ENCODE measurements at regions not wholly inside any gene's neighbourhood (a gene's known extent, or its start where the extent isn't known, plus 50 kb on each side); places are given as distances from the start of the nearest gene placed in this dataset.

DNA sequence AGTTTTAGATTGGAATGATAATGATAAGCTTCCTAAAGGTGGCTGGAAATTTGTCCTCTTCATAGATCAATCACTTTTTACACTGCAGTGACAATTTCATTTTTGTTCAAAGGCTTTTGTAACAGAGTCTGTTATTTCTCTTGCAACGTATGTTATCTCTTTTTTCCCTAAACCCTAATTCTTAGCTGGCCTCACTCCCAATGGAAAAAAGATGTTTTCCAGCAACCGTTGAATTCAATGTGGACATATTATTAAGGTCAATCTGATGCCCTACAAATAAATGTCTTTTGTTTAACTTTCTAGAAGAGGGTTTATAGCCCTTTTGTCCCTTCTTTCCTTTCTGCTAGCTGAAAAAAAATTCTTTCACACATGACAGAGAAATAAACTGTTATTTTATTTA lies 192.7 kb upstream of the NWD2 start:
- TF ChIP-seq, protein P1, sequence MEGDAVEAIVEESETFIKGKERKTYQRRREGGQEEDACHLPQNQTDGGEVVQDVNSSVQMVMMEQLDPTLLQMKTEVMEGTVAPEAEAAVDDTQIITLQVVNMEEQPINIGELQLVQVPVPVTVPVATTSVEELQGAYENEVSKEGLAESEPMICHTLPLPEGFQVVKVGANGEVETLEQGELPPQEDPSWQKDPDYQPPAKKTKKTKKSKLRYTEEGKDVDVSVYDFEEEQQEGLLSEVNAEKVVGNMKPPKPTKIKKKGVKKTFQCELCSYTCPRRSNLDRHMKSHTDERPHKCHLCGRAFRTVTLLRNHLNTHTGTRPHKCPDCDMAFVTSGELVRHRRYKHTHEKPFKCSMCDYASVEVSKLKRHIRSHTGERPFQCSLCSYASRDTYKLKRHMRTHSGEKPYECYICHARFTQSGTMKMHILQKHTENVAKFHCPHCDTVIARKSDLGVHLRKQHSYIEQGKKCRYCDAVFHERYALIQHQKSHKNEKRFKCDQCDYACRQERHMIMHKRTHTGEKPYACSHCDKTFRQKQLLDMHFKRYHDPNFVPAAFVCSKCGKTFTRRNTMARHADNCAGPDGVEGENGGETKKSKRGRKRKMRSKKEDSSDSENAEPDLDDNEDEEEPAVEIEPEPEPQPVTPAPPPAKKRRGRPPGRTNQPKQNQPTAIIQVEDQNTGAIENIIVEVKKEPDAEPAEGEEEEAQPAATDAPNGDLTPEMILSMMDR (IDR thresholded peaks at IDR 0.05): no peak
- TF ChIP-seq POLR2A (IDR thresholded peaks at IDR 0.05): no peak
- TF ChIP-seq EP300 (IDR thresholded peaks at IDR 0.05): no peak
